ENCODE measurements at regions not wholly inside any gene's neighbourhood (a gene's known extent, or its start where the extent isn't known, plus 50 kb on each side); places are given as distances from the start of the nearest gene placed in this dataset.

- Histone ChIP-seq H3K4me1 (ENCODE audit: control insufficient read depth, insufficient read depth, low read length) (no peaks in the 10 kb centered on the region), H3K9ac (ENCODE audit: control insufficient read depth, insufficient read depth, low read length) (no peak overlapping the region), H3K4me2 (ENCODE audit: control insufficient read depth, insufficient read depth) (no peak overlapping the region), H3K79me2 (ENCODE audit: control insufficient read depth, insufficient read depth, low read length) (no peaks in the 10 kb centered on the region), H3K36me3 (ENCODE audit: control insufficient read depth in 2 of 2, insufficient read depth in 2 of 2, low read length in 1 of 2) (no peaks in the 10 kb centered on the region), H3K4me3 (no peak overlapping the region), H3K27ac (ENCODE audit: control insufficient read depth, insufficient read depth) (no peak overlapping the region), H2AFZ (ENCODE audit: control insufficient read depth, low read depth, low read length) (no peak overlapping the region), H4K20me1 (ENCODE audit: control insufficient read depth, insufficient read depth) (no peaks in the 10 kb centered on the region), H3K9me3 (replicated peaks; ENCODE audit: control insufficient read depth, insufficient read depth, low read length) (peaks cover 3% of the 10 kb centered on the region; the same call in 2 of the 3 replicates), H3K27me3 (replicated peaks in 1 of 2; ENCODE audit: control insufficient read depth in 2 of 2, insufficient read depth in 2 of 2, low read length in 1 of 2) (no peaks in the 10 kb centered on the region)
- ChIA-PET SMC1A (ENCODE audit: uncharacterized antibody, unreplicated experiment) (interaction anchor here (1.2 kb wide), 1 partner anchor 14 kb away, joined by 4 read pairs; no protein-coding TSS in a partner anchor), RAD21 (ENCODE audit: unreplicated experiment) (interaction anchor here (0.7 kb wide), 1 partner anchor 245 kb away, joined by 3 read pairs; no protein-coding TSS in a partner anchor), POLR2A (no interaction called here), CTCF (interaction anchor here (1.3 to 1.4 kb wide), 2 partner anchors 11 to 509 kb away, joined by 3 to 5 read pairs; no protein-coding TSS in a partner anchor)
- BruUV-seq (replicated peaks), result no TSS peak
- FAIRE-seq (no peak), ATAC-seq (no peak; the same call in 2 of the 3 replicates), DNase-seq (ENCODE audit: low read depth, low spot score) (no peak)
- intact Hi-C loops (cut with micrococcal nuclease; ENCODE audit: unreplicated experiment), result no loop called here
- 56% methylated on average over 1 of the region's 1 CpG for WGBS (ENCODE audit: insufficient coverage, insufficient replicate concordance, low lambda C conversion rate, missing lambda C conversion rate)
- in situ Hi-C loops (cut with MboI), result no loop called here
- no peak for TF ChIP-seq CUX1 (IDR thresholded peaks at IDR 0.05; ENCODE audit: insufficient replicate concordance, low read depth, low read length)
- no peak for TF ChIP-seq IKZF1 (conservative IDR thresholded peaks at IDR 0.05)
- no peak for TF ChIP-seq HSF1 (IDR thresholded peaks at IDR 0.05; ENCODE audit: low read depth, low read length)
- TF ChIP-seq TCF3 (IDR thresholded peaks at IDR 0.05; ENCODE audit: borderline replicate concordance, insufficient read depth, low read depth, low read length), result no peak
- TF ChIP-seq ATF3 (IDR thresholded peaks at IDR 0.05; ENCODE audit: borderline replicate concordance, extremely low read depth, low read depth, low read length), result no peak
- no peak for TF ChIP-seq HDAC2 (IDR thresholded peaks at IDR 0.05)
- TF ChIP-seq GABPA (IDR thresholded peaks at IDR 0.05; ENCODE audit: low read depth), result no peak
Measured at GRCh38 chr5:159478950-159479349, 148.7 kb upstream of the IL12B start.

Data from GM12878 (cell line).